HG03521 (cell line): ENCODE measurements at regions not wholly inside any gene's neighbourhood (a gene's known extent, or its start where the extent isn't known, plus 50 kb on each side); places are given as distances from the start of the nearest gene placed in this dataset.

Experiments used
- ATAC-seq: cut with Tn5 transposase; IDR thresholded peaks from one replicate; pipeline ENCODE4 v1.9.1; 2021; ENCODE audit warnings: mild to moderate bottlenecking, moderate library complexity; ENCODE audit not compliant: unreplicated experiment

DNA sequence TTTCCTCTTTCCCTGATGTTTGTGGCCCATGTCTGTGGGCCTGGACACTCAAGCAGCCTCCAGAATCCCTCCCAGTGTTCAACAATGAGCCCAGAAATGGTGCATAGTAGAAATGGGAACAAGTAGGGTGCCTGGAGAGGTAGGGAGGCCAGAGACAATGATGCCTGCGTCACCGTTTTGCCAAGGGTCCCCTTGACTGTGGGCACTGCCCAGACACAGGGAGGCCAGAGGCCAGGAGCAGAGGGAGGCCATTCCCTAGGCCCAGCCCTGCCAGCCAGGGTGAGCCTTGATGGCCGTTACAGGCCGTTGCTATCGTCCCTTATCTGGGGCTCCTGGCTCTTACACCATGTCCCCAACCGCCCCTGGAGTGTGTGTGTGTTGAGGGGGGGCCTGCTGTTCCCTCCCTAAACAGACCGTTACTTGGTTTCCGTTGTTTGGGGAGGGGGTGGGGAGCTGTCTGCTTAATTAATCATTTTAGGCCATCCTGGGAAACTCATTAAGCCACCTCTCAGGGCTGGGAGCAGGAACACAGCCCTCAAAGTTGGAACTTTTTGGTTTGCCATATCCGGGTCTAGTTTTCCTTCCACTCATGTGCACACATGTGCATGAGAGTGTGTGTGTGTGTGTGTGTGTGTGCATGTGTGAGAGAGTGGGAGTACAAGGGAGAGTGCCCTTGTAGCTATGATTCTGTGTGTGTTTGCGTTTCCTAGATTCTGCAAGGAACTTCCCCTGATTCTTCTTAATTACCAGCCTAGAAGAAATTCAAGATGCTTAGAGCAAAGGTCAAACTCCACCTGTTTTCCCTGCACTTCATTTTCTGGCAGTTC, 135.2 kb upstream of the HAAO start:
- ATAC-seq: no peak

DNA sequence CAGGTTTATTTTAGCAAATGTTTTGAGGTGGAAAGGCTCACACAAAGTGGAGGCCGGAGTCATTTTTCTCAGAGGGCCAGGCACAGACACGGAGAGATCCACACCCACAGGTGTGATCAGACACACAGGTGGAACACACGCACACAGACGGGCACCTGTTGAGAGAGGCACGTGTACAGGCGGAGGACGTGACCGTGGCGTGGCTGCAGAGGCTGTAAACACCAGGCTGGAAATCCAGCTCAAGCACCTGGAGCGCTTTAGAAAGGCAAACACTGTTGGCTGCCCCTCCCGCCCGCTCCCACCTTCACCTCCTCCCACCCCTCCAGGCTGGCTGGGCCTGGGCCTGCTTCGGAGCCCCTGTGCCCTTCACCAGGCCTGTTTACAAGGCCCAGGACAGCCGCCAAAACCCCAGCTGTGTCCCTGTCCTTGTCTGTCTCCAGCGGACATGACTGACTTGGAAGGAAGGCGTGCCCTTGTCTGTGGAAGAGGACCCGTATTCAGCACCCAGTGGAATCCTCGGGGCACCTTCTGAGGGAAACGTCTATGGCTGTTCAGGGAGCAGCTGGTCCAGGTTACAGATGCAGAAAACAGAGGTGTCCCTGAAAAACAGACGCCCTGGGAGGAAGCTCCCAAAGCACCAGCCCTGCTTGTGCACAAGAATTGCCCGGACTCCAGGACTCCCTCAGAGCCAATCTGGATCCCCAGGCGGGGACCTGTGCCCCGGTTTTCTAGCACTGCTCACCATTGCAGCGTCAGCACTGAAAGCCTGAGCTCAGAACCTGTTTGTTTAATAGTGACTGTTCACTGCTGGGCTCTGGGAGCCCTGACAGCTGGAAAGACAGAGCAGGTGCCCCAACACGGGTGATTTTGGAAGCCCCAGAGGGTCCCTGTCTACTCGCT, 134.3 kb upstream of the HAAO start:
- ATAC-seq: no peak

DNA sequence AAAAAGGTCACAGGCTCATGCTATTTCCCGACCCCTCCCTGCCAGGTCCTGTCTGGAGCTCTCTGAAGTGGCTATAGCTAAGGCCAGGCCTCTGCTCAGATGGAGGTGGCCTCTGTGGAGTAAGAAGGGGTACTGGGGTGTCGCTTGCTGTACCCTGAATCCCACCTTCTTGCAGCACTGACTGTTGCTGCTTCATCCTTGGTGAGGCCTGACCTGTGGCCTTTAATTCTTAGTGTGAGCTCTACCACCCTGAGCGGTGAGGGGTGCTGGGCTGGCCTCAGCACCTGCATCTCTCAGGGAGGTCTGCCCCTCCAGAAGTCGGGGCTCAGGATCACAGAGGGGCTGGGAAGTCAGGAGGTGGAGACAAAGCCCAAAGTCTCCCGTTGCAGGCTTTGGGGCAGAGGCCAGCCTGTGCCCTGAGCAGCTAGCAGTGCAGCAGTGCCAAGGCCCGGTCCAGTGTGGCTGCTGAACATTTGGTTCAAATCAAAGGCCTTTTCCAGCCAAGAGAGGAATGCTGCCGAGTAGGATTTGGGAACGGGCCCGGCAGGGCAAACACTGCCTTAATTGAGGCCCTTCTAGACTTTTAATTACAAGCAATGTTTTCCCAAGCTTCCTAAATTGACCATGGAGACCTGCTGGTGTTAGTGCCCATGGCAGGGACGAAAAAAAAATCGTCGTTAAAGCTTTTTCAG, 133.5 kb upstream of the HAAO start:
- no peak for ATAC-seq

DNA sequence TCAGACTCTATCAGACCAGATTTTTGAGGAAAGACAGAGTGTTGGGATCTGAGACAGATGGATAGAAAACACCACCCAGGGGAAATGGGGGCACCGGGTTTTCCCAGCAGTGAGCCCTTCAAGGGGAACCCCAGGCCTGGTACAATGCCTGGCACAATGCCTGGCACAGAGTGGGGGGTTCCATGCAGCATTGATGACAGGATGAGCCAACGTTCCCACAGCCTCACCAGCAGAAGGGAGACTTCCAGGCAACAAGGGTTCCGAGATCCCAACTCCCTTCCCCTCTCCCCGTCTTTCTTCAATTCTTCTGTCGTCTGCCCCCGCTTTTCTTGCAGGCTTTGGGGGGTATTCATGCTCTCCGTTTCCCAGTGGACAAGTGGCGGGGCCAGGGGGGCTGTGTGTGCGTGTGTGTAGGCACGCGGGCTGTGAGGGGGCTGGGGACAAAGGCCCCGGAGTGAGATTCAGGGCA, 132.1 kb upstream of the HAAO start:
- no peak for ATAC-seq

DNA sequence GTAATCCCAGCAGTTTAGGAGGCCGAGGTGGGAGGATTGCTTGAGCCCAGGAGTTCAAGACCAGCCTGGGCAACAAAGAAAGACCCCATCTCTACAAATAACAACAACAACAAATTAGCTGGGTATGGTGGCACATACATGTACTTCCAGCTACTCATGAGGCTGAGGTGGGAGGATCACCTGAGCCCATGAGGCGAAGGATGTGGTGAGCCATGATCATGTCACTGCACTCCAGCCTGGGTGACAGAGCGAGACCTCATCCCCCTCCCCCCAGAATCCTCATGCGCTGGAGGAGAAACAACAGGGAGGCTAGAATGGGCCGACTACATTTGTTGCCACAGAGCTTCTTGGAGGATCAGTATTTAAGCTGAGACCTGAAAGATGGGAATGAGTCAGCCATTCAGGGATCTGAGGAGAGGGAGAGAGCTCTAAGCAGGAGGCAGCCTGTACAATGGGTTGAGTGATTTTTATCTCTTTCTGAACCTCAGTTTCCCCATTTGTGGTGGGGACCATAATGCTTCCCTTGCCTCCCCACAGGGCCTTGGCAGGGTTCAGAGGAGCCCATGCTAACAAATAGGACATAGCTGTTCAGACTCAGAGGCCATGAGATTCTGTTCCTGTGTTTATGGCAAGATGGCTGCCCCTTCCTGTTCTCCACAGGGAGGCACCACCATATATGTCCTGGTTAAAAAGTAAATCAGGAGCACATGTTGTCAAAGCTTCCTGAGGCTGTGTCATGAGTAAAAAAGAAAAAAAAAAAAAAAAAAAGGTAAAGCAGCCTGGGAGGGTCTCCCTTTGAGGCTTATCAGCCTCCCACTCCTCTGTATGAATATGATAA, 131.4 kb upstream of the HAAO start:
- ATAC-seq: no peak

DNA sequence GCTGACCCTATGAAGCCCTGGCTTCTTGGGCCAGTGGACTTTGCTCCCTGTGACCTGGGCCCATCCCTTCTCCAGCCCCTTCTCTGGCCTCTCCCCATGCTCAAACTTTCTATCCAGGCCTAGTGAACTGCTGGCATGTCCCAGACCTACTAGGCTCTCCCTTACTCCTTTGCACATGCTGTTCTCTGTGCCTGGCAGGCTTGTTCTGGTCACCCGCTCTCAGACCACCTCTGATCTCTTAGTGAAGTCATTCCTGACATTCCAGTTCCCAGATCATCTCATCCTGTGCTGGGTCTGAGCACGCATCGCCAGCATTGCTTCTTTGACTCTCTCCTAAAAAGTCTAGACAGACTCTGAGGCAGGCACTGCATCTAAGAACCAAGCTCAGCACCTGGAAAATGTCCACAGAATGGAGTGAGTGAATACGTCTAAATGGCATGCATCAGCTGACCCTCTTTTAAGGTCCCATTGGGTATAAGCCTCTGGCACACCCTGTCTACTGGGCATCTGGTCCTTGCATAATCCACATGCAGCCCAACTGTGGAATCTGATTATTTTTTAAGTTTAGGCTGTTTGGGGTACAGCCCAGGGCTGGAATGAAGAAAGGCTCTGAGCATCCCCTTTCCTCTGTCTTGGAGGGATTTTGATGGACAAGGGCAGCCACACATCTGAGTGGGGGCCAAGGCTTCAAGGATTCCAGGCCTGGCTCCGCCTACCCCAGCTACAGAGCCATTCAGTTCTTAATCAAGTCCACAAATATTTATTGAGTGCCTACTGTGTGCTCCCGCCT, 130.6 kb upstream of the HAAO start:
- ATAC-seq: no peak

DNA sequence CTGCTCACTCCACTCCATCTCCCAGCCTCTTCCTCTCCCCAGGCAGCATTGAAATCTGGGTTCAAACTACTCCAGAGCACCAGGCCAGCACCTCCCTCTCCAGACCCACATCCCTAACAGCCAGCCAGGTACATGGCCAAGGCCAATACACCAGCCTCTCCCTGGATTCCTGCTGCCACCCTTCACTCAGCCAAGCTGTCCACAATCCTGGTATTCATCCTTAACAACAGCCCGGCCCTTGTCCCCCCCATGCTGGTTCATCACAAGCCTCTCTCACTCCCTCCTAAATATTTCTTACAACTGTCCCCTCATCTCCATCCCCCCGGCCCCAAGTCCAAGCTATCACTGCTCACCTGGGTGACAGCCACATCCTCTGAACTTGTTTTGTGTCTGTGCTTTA, 129.9 kb upstream of the HAAO start:
- no peak for ATAC-seq

DNA sequence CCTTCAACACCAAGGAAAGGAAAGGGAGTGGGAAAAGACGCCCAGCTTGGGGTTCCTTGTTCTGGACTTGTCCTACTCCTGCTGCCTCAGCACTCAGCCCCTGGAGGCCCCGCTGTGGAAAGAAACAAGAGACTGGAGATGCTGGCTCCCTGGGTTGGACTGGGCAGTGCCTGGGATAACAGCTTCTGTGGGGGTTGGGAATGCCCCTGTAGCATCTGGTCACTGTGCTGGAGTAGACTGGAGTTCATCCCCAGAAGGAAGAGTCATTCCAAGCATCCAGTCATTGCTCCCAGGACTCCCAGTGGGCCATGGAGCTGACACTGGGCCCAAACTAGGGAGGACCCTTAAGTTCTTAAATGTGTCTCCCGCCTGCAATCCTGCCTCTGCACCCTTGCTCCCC, 129.3 kb upstream of the HAAO start:
- no peak for ATAC-seq

DNA sequence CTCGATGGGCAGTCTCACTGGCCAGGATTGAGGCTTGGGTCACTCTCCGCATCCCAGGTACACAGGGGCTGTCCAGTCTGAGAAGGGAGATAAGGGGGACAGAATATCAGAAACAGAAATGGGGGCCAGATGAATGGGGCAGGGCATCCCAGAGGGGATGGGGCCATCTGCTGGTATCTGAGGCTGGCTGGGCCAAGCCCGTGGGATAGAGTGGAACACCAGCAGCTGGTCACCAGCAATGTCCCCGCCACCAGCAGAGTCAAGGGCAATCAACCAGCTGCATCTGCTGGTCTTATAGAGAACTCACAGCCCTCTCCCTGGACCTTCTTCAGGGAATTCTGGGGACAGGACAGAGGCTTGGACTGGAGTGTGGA, 128.8 kb upstream of the HAAO start:
- no peak for ATAC-seq

DNA sequence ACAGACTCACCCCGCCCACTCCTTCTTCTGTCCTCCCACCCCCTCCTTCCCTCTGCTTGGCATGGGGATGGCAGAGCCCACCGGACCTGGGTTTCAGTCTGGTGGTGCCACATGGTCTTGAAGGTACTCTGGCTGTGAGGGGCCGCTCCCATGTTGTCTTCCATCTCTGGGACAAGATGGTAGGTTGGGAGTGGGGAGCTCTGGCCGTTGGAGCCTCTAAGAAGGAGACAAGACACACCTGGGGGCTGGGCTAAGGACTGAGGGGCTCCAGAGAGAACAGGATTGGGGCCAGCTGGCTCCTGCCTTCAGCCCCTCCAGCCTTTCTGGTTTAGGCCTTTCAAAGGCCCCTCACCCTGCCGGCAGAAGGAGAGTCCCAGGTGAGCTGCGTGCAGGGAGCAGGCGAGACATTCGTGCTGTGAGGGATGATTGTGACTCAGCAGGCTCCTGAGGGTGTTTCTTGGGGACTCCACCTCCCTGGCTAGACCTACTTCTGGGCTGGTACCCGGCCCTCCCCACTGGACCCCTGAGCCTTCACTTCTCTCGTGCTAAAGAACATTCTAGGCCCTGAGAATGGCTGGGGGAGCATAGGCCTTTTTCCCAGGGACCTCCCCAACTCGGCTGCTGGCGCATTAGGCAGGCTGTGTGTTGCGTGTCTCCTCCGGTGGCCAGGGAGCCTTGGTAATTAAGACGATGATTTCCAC, 128.2 kb upstream of the HAAO start:
- ATAC-seq: no peak

DNA sequence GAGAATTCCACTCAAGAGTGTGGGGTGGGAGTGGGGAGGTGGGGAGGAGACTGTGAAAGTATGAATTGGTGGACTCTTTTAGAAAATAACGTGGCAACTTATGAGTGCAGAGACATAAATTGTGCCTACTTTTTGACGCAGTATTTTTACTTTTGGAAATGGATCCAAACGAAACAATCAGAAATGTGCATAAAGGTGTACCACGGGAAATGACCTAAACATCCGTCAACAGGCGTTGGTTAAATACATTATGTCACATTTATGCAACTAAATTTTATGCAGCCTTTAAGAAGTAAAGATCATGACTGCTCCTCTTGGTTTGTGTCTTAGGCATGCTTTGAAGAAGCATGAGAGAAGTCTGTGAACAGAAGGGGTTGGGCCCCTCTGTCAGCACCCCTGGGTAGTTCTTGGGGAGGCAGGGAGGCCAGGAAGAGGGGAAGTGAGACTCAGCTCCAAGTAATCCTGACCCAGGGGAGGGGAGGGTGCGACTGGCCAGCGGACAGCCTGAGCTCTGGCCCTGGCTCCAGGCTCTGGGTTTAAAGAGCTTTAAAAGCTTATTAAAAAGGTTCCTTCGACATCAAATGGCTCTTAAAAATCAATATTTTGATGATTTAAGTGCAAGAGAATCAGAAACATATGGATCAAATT, 126.4 kb upstream of the HAAO start:
- no peak for ATAC-seq

DNA sequence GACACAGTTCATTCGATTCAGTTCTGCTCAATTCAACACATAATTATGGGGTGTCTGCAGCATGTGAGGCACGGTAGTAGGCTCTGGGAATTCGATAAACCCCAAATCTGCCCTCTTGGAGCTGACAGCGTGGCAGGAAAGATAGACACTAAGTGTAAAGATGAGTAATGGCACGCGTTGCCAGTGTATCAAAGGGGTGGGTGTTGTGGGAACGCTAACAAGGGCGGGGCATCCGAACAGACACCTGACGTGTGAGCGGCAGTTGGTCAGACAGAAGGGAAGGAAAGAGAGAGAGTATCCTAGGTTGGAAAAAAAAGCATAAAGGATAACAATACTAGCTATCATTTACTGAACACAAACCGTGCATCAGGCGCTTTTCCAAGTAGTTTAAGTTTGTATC, 125.7 kb upstream of the HAAO start:
- ATAC-seq: no peak

DNA sequence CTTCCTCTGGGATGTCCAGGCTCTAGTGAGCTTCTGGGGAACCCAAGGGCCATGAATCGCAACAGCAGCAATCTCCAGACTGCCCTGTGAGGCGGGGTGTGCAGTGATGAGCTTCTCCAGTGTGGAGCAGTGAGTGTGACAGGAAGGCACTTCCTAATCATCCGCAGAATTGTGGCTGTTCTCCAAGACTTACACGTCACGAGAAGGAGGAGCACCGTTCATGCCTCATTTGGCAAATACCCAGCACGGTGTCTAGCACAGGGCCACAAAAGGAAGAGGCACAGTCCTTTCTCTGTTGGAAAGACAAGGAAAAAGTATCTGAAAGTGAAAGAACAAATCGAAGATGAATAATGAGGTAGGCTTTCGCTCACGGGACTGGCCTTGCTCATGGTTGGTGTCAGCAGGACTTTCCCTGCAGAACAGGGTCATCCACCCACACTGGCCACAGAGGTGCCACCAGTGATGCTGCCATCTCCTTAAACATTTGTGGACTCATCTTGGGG, 125.1 kb upstream of the HAAO start:
- no peak for ATAC-seq

DNA sequence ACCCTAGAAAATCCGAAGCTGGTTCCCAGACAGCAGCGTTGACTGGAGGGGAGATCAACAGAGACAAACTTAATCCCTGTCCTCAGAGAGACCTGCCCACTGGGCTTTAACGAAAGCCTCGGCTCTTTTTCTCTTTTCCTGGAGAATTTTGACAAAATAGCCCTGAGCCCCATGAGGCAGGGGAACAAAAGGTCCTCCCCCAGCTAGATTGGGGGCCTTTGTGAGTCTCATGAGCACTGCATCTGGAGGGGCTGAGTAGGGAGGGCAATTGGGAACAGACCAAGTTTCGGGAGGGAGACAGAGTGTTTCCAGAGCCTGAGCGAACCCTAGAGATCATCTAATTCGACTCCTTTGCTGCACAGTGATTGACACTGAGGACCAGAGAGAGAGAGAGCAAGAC, 123.9 kb upstream of the HAAO start:
- ATAC-seq: no peak

DNA sequence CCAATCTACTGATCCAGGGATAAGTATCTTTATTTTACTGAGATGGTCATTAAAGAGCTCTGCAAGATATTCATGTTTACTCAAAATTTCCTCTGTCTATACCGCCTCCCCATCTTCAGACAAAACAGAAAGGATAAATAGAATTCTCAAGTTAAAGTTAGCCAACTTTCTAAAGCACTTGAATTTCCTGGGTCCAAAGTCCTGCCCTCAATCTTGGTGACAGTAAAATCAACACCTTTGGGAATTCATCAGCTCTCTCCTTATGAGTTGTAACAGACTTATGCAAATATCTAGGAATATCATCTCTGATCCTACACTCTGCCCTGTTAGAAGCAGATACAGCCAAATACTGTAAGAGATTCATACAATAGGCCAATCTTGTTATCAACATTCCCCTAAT, 122.5 kb upstream of the HAAO start:
- no peak for ATAC-seq

DNA sequence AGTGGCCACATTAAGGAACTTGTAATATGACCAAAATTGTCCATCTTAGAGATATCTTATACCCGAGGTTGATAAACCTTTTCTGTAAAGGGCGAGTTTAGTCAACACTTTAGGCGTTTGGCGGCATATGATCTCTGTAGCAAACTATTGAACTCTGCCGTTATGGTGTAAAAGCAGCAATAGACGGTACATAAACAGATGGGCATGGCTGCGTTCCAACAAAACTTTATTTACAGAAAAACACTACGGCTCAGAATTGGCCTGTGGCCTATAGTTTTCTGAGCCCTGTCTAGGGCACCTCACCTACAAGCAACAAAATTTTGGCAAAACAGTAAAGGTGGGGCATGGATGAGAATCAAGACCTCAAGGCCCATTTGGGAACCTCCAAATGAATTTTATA, 121.9 kb upstream of the HAAO start:
- ATAC-seq: no peak

DNA sequence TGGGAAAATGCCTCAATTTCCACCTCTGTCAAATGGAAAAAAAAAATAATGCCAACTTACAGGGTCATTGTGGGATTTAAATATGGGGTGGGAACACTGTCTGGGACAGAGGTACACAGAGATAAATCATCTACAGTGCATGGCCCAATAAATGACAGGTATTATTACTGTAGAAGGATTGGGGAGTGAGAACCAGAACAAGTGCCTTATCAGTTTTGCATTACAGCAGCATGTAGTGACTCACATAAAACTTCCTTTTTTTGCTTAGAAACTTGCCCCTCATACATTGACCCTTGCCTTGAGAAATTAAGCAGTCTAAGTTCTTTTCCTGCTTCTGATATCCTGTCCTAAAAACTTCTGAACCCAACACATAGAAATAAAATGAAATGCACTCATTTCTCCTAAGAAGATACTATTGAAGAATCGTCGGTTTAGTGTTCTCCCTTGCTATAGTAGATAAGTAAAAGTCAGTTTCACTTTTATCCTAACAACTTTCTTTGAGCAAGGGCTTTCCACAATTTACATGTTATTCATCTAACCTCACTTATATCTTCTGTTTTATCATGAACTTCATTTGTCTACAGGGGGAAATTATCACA, 121.0 kb upstream of the HAAO start:
- no peak for ATAC-seq
